IMR-90 (cell line): ENCODE measurements at regions not wholly inside any gene's neighbourhood (a gene's known extent, or its start where the extent isn't known, plus 50 kb on each side); places are given as distances from the start of the nearest gene placed in this dataset.

Experiments
- ATAC-seq: fragments of 200-7000 bp; cut with Tn5 transposase; 2 replicates; pipeline ENCODE4 v1.9.1; 2020; ENCODE audit warnings: low read depth, mild to moderate bottlenecking, moderate library complexity
- BruUV-seq: library from RNA; stranded (reverse); fragments of 400-500 nt; replicated peaks from 2 replicates; lab custom pipeline; 2021; lab: Mats Ljungman, UMichigan
- CTCF ChIA-PET: fragments of 300-600 bp; formaldehyde crosslinking; extraction: SDS; loops from one replicate; lab custom pipeline; 2021; ENCODE audit warnings: antibody characterized with exemption; lab: Yijun Ruan, JAX
- POLR2A ChIA-PET: fragments of 300-600 bp; sonication (Branson Sonifier 250); formaldehyde crosslinking; loops from one replicate; lab custom pipeline; 2022; ENCODE audit warnings: antibody characterized with exemption; ENCODE audit not compliant: unreplicated experiment; lab: Charles Lee
- DNase-seq: peaks from one replicate; pipeline ENCODE4 v3.0.0; 2013
- H2AFZ ChIP-seq: replicated peaks from 2 replicates; pipeline ENCODE3; 2013; ENCODE audit warnings: low read length, mild to moderate bottlenecking; ENCODE audit not compliant: poor library complexity
- H2AK5ac ChIP-seq: 2 replicates; pipeline ENCODE4 v1.6.1; 2013; ENCODE audit warnings: low read depth, low read length, inconsistent platforms
- H2AK9ac ChIP-seq: replicated peaks from 2 replicates; pipeline ENCODE3; 2013; ENCODE audit warnings: mild to moderate bottlenecking, low read depth, low read length, moderate library complexity; ENCODE audit not compliant: poor library complexity
- H2BK120ac ChIP-seq: 2 replicates; pipeline ENCODE4 v1.6.1; 2013; ENCODE audit warnings: low read depth, low read length, inconsistent platforms
- H2BK15ac ChIP-seq: 3 replicates; pipeline ENCODE4 v1.6.1; 2013; ENCODE audit warnings: low read depth, low read length, inconsistent platforms
- H2BK20ac ChIP-seq: 2 replicates; pipeline ENCODE4 v1.6.1; 2013; ENCODE audit warnings: low read depth, mild to moderate bottlenecking, inconsistent platforms, low read length, moderate library complexity
- H2BK5ac ChIP-seq: 2 replicates; pipeline ENCODE4 v1.6.1; 2013; ENCODE audit warnings: mild to moderate bottlenecking, low read depth, low read length, inconsistent platforms; ENCODE audit not compliant: poor library complexity, severe bottlenecking
- H3K14ac ChIP-seq: replicated peaks from 2 replicates; pipeline ENCODE4 v1.6.1; 2013; ENCODE audit warnings: low read depth, low read length, inconsistent platforms
- H3K18ac ChIP-seq: 2 replicates; pipeline ENCODE4 v1.6.1; 2013; ENCODE audit warnings: low read depth, low read length, control low read depth
- H3K23ac ChIP-seq: 2 replicates; pipeline ENCODE4 v1.6.1; 2013; ENCODE audit warnings: low read depth, low read length, inconsistent platforms
- H3K27ac ChIP-seq: 2 replicates; pipeline ENCODE4 v1.5.1; 2013; ENCODE audit warnings: mild to moderate bottlenecking, control low read depth, low read length; ENCODE audit not compliant: insufficient read depth
- H3K27me3 ChIP-seq: 2 replicates; pipeline ENCODE4 v1.6.1; 2013; ENCODE audit warnings: low read length; ENCODE audit not compliant: control insufficient read depth, insufficient read depth
- H3K36me3 ChIP-seq: 2 replicates; pipeline ENCODE4 v1.6.1; 2013; ENCODE audit warnings: low read length, mixed read lengths; ENCODE audit not compliant: control insufficient read depth, insufficient read depth
- H3K4ac ChIP-seq: 2 replicates; pipeline ENCODE4 v1.6.1; 2013; ENCODE audit warnings: low read depth, low read length, inconsistent platforms
- H3K4me1 ChIP-seq: 2 replicates; pipeline ENCODE4 v1.6.1; 2013; ENCODE audit warnings: low read length, mixed read lengths; ENCODE audit not compliant: control insufficient read depth, insufficient read depth
- H3K4me2 ChIP-seq: 2 replicates; pipeline ENCODE4 v1.6.1; 2013; ENCODE audit warnings: low read depth, mild to moderate bottlenecking, control low read depth, low read length, moderate library complexity
- H3K4me3 ChIP-seq: 2 replicates; pipeline ENCODE4 v1.5.1; 2013; ENCODE audit warnings: low read depth, mild to moderate bottlenecking, control low read depth, low read length, moderate library complexity; ENCODE audit not compliant: insufficient read depth
- H3K56ac ChIP-seq: 2 replicates; pipeline ENCODE4 v1.6.1; 2013; ENCODE audit warnings: low read length, inconsistent platforms; ENCODE audit not compliant: insufficient read depth; ENCODE audit errors: extremely low read depth
- H3K79me1 ChIP-seq, 2 experiments: 2 replicates each; pipeline ENCODE4 v1.6.1; 2013; ENCODE audit warnings: low read length in 2 of 2, inconsistent platforms in 1 of 2, low read depth in 1 of 2
- H3K9ac ChIP-seq: 2 replicates; pipeline ENCODE4 v1.6.1; 2013; ENCODE audit warnings: low read depth, low read length, control low read depth
- H3K9me1 ChIP-seq: 2 replicates; pipeline ENCODE4 v1.6.1; 2013; ENCODE audit warnings: low read length, inconsistent platforms; ENCODE audit not compliant: insufficient read depth
- H3K9me3 ChIP-seq: 2 replicates; pipeline ENCODE4 v1.6.1; 2013; ENCODE audit warnings: low read length; ENCODE audit not compliant: control insufficient read depth, insufficient read depth
- H4K20me1 ChIP-seq: 2 replicates; pipeline ENCODE4 v1.6.1; 2013; ENCODE audit warnings: low read length, inconsistent platforms; ENCODE audit not compliant: insufficient read depth
- H4K5ac ChIP-seq: 2 replicates; pipeline ENCODE4 v1.6.1; 2013; ENCODE audit warnings: mild to moderate bottlenecking, low read depth, low read length, control low read depth
- H4K8ac ChIP-seq, 2 experiments: 2 replicates each; pipeline ENCODE4 v1.6.1; 2013; ENCODE audit warnings: low read depth in 2 of 2, low read length in 2 of 2, control low read depth in 1 of 2, inconsistent platforms in 1 of 2
- H4K91ac ChIP-seq: 2 replicates; pipeline ENCODE4 v1.6.1; 2013; ENCODE audit warnings: low read depth, low read length, inconsistent platforms; ENCODE audit not compliant: insufficient read depth
- CHD1 ChIP-seq: IDR thresholded peaks from 2 replicates; pipeline ENCODE4 v1.6.1; 2012; ENCODE audit warnings: low read depth, low read length, improper control_type of control experiment
- FOS ChIP-seq: fragments of 150-350 bp; IDR thresholded peaks from 2 replicates; pipeline ENCODE4 v1.6.1; 2016; ENCODE audit warnings: low read depth, low read length
- SMC3 ChIP-seq: fragments of 150-350 bp; IDR thresholded peaks from 2 replicates; pipeline ENCODE4 v1.6.1; 2016; ENCODE audit warnings: low read depth, mild to moderate bottlenecking, antibody characterized with exemption, low read length, moderate library complexity
- WGBS, 2 experiments: methylation state at CpG; one replicate each; pipeline versions ENCODE4 v1.1.5 to v1.1.7; 2013; ENCODE audit warnings: missing lambda C conversion rate in 2 of 2; ENCODE audit not compliant: insufficient read length in 1 of 2; ENCODE audit errors: extremely low coverage in 2 of 2; 5-methylcytosine and 5-hydroxymethylcytosine counted together
- dilution Hi-C: fragments of 300-500 bp; cut with HindIII; formaldehyde crosslinking; loops from one replicate; pipeline ENCODE4 v1.14.3; 2018; ENCODE audit warnings: low sequenced_read_pairs; ENCODE audit not compliant: unreplicated experiment
- in situ Hi-C: fragments of 300-500 bp; cut with MboI; formaldehyde crosslinking; loops from 3 replicates; pipeline ENCODE4 v1.14.3; 2019; ENCODE audit warnings: low sequenced_read_pairs, inconsistent platforms, mixed read lengths
- intact Hi-C: fragments of 100-400 bp; cut with micrococcal nuclease; formaldehyde crosslinking; loops from 2 replicates; pipeline ENCODE4 v1.10.0; 2022
- TF ChIP-seq, protein P1 (sequence below): conservative IDR thresholded peaks from 2 replicates; pipeline ENCODE4 v1.5.1; 2012; ENCODE audit warnings: mild to moderate bottlenecking, low read depth, low read length, improper control_type of control experiment

DNA sequence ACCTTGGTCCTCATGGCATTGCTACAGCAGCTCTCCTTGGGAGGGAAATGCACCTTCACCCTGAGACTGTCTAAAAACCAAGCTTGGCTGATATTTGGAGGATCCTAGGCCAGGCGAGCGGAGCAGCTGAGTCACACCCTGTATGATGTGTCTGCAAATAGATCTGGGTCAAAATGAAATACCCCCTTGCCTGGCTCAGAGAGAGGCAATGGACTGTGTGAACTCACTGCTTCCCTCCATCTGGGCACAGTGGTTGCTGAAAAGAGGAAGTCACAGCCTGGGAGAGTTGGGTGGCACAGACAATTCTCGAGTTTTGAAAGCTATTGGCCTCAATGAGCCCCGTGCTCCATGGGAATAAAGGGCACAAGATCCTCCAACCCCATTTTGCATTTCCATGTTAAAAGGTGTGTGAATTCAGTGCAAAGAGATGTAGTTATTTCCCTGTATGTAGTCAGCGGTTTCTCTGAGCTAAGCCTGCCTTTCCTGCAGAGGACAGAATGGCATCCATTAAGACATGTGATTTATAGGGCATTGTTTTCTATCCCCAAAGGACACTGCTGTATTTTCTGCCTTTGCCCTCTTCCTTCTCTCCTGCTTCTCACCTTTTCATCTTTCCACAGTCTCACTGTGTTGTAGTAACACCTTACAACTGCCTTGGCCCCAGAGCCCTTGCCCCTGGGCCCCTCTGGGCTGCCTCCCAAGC, 177.2 kb downstream of the GADD45G start:
- no peak overlapping the region for H4K5ac ChIP-seq
- H3K56ac ChIP-seq = no peak overlapping the region
- no peak for TF ChIP-seq CHD1
- no peak for TF ChIP-seq FOS
- no peak for TF ChIP-seq SMC3
- TF ChIP-seq, protein P1, sequence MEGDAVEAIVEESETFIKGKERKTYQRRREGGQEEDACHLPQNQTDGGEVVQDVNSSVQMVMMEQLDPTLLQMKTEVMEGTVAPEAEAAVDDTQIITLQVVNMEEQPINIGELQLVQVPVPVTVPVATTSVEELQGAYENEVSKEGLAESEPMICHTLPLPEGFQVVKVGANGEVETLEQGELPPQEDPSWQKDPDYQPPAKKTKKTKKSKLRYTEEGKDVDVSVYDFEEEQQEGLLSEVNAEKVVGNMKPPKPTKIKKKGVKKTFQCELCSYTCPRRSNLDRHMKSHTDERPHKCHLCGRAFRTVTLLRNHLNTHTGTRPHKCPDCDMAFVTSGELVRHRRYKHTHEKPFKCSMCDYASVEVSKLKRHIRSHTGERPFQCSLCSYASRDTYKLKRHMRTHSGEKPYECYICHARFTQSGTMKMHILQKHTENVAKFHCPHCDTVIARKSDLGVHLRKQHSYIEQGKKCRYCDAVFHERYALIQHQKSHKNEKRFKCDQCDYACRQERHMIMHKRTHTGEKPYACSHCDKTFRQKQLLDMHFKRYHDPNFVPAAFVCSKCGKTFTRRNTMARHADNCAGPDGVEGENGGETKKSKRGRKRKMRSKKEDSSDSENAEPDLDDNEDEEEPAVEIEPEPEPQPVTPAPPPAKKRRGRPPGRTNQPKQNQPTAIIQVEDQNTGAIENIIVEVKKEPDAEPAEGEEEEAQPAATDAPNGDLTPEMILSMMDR = no peak
- no peaks in the 10 kb centered on the region for H4K20me1 ChIP-seq
- dilution Hi-C loops = no loop called here
- H3K4me2 ChIP-seq = no peak overlapping the region
- H2AFZ ChIP-seq = no peak overlapping the region
- no peak overlapping the region for H3K9ac ChIP-seq
- no peak overlapping the region for H3K4me3 ChIP-seq
- no peak overlapping the region for H3K27ac ChIP-seq
- H2AK9ac ChIP-seq = no peak overlapping the region
- H4K8ac ChIP-seq = no peak overlapping the region
- H2BK15ac ChIP-seq = no peak overlapping the region
- H3K9me1 ChIP-seq = no peaks in the 10 kb centered on the region
- ChIA-PET CTCF (no interaction called here), POLR2A (no interaction called here)
- no peaks in the 10 kb centered on the region for H3K36me3 ChIP-seq
- in situ Hi-C loops = no loop called here
- H3K4me1 ChIP-seq = no peaks in the 10 kb centered on the region
- intact Hi-C loops = no loop called here
- no peak overlapping the region for H3K4ac ChIP-seq
- no peaks in the 10 kb centered on the region for H3K9me3 ChIP-seq
- H2BK120ac ChIP-seq = no peak overlapping the region
- H2BK20ac ChIP-seq = no peak overlapping the region
- no peaks in the 10 kb centered on the region for H3K27me3 ChIP-seq
- WGBS, 2 experiments = no CpG with 5 or more reads among the region's 5 CpGs
- H4K91ac ChIP-seq = no peak overlapping the region
- no peak overlapping the region for H3K14ac ChIP-seq
- ATAC-seq (no peak), DNase-seq (no peak)
- H3K79me1 ChIP-seq = no peaks in the 10 kb centered on the region
- H3K23ac ChIP-seq = no peak overlapping the region
- no peak overlapping the region for H2AK5ac ChIP-seq
- H3K18ac ChIP-seq = no peak overlapping the region
- H2BK5ac ChIP-seq = no peak overlapping the region
- BruUV-seq = no TSS peak
